GM18520 (cell line): ENCODE measurements at regions not wholly inside any gene's neighbourhood (a gene's known extent, or its start where the extent isn't known, plus 50 kb on each side); places are given as distances from the start of the nearest gene placed in this dataset.
A peak's percentile ranks its signal among the peaks of the same experiment; 100 is the strongest.

Source experiments
- ATAC-seq: cut with Tn5 transposase; IDR thresholded peaks from one replicate; pipeline ENCODE4 v1.9.1; 2021; ENCODE audit not compliant: unreplicated experiment

DNA sequence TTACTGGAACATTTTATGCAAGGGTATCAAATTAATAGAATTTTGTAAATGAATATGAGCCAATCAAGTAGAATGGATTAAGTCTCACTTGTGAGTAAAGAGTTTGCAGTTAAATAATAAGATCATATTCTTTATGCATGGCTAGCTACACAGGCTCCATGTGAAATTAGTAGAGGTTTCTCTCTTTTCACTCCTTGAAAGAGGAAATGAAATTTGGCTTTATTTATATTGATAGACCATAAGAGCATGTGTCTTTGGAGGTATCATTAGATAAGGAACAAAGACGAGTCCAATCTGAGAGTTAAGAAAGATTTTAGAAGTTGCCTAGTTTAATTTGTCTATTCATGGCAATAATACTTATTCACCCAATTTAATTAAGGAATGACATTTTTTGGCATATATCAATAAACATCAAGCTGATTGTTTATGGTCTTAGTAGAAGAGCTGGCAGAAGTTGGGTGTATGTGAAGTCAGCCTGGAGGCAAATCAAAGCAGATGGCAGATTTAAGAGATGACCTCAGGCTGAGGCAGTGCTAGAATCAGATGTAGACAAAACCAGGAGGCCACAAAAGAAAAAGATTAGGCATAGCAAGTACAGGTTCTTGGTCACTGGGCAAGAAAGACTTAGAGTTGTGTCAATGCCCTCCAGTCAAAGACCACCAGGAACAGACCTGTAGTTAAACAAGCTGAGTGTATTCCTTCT is 406.5 kb upstream of the ARHGEF26 start:
- no peak for ATAC-seq

DNA sequence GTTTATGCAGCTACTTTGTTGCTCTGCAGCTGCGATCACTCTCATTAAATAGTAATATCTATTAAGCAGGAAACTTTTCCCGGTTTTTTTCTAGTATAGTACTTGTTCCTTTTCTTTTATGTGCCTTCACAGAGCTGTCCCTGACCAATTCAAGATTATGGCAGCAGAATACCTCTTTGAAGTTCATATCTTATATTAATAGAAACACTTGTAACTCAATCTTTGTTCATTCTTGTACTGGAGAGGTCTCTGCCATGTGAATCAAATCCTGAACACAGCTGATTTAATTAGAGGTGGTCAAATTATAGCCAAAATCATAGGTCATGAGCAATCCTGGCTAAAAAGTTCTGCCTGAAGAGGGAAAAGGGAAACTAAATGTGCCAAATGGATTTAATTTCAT is 399.0 kb upstream of the ARHGEF26 start:
- no peak for ATAC-seq

DNA sequence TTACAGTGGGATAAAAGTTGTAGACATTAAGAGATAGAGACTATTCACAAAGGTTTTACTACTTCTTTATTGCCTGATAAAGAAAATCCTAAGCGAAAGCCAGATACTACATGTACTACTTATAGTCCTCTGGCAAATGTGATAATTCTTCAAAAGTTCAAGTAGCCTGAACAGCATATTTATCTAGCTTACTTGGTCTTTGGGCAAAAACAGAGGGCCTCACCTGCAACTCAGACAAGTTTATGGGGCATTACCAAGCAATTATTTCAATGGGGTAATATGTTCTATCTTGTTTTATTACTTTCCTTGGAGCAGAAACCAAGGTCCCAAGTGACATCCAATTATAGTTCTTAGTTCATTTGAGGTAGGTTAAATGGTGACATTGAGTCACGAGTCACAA is 390.1 kb upstream of the ARHGEF26 start:
- ATAC-seq: no peak

DNA sequence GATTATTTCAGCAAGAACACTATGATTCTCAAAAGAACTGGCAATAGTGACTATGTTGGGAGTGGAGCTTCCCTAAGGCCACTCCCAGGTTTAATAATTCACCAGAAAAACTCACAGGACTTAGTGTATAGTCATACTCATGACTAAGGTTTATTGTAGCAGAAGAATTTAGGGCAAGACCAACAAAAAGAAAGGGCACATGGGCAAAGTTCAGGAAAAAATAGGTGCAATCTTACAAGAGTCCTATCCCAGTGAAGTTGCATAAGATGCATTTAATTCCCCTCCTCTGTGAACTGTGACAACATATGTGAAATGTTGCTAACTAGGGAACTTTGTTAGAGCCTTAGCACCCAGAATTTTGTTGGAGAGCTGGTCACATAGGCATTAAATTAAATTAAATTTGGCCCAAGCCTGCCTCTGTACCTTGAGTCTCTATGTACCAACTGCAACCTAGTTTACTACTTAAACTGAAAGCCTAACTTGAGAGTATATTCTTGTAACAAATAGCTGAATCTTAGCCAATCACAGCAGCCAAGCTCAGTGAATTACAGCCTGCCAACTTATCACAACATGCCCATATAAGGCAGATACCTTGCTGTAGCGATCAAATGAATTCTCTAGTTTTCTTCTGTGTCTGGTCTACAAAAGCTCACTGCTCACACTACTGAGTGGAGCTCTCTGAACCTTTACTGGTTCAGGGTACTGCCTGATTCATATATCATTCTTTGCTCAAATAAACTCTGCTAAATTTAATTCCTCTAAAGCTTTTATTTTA is 386.2 kb upstream of the ARHGEF26 start:
- ATAC-seq: no peak

DNA sequence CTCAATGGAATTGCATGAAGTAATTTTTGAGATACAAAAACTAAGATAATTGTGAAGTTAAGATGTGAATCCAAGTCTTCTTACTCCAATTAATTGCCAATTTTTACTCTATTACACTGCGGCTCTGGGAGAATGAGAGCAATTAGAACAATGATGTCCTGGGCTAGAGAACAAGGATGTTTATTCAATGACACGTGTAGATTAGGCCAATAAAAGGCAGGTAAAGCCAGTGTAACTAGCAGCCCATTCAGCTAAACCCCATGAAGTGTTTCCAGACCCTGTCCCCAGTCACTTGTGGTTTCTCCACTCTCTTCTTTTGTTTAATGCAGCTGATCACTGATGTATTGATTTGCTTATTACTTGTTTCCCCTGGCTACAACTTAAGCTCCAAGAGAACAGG is 381.1 kb upstream of the ARHGEF26 start:
- ATAC-seq: no peak

DNA sequence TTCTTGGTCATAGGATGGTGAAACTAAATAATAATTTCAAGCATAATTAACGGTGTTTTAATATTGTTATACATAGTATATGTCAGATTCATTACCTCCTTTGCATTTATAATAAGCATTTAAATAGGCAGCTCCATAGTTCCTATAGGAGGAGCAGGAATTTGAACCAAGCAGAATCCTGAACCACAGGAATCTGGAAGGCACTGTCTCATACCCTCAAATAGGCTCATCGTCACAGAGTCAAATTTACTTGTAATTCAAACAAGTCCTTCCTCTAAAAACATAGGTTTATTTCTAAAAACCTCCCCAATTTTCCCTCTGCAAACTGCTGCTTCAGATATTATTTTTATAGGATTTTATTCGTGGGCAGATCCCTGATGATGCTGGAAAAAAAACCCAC is 376.3 kb upstream of the ARHGEF26 start:
- no peak for ATAC-seq

DNA sequence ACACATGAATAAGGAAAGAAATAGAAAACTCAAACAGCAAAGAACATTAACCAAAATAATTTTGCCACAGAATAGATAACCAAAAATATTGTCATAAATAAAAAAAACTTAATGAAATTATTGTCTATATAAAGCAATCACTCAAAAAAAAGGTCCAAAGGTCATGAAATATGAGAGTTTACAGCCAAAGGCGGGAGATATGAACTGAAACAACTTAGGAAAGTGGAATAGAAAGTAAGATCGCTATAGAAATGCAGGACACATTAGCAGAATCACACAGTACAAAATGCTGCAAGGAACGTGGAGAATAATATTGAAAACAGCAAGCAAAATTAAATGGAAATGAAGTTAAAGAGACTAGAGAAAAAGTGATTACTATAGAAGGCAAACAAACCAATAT is 375.0 kb upstream of the ARHGEF26 start:
- no peak for ATAC-seq

GRCh38 chr3:153749070-153749610 is 372.1 kb upstream of the ARHGEF26 start:
- ATAC-seq: no peak

DNA sequence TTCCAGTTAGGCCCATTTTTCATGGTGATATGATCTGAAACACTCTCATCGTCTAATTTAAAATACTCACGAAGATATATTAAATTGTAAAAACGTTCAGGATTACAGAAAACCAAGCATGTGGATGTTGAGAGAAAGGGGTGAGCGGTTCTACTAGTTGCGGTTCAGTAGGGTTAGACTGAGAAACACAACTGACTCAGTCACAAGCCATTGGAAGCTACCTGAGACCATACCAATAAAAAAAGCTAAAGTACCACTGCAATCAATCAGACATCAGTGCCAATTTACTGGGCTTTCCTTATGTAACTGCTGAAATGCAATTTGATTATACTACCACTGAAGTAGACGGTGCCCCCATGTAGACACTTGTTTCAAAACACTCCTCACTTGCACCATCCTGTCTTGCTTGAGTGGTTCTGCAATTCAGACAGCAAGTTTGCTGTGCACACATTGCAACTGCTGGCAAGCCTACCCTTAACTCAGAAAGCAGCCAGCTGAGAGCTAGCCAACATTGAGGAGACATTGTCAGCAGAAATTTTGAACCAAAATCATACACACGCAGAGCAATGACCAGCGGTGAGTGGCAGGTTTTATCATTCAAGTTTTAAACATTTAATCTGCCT is 368.7 kb upstream of the ARHGEF26 start:
- no peak for ATAC-seq

DNA sequence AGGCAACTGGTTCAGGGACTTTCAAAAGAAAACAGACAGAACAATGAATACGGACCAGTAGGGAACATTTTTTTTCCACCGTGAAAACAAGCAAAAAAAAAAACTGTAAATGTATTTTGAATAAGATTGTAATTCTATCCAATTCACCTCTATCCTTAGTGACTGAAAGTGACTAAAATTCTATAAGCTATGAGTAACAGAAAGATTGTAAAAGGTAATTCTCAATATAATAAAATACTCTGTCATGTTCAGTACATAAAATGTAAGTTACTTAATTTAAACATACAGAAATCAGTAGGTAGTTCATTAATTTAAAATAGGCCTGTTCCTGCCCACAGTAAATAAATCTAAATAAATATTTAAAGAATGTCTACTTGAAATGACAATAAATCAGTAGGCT is 368.2 kb upstream of the ARHGEF26 start:
- ATAC-seq: no peak

- ATAC-seq: no peak
Measured at GRCh38 chr3:153756816-153757215, 364.4 kb upstream of the ARHGEF26 start.

GRCh38 chr3:153757839-153758238 is 363.4 kb upstream of the ARHGEF26 start:
- ATAC-seq: no peak

DNA sequence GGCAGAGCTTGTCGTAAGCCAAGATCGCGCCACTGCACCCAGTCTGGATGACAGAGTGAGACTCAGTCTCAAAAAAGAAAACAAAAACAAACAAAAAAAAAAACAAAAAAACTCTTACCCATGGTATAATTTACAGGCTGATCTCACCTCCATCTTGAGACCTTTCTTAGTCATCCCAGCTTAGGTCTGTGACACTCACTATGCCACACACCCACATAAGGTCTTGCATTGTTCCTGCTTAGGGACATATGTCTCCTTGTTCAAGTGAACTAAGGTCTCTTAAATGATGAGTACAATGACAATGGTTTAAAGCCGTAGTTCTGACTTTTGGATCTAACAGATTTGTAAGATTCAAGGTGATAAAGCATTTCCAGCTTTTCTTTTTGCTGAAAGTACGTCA is 360.2 kb upstream of the ARHGEF26 start:
- ATAC-seq: no peak

GRCh38 chr3:153762411-153763235 is 358.6 kb upstream of the ARHGEF26 start:
- no peak for ATAC-seq

DNA sequence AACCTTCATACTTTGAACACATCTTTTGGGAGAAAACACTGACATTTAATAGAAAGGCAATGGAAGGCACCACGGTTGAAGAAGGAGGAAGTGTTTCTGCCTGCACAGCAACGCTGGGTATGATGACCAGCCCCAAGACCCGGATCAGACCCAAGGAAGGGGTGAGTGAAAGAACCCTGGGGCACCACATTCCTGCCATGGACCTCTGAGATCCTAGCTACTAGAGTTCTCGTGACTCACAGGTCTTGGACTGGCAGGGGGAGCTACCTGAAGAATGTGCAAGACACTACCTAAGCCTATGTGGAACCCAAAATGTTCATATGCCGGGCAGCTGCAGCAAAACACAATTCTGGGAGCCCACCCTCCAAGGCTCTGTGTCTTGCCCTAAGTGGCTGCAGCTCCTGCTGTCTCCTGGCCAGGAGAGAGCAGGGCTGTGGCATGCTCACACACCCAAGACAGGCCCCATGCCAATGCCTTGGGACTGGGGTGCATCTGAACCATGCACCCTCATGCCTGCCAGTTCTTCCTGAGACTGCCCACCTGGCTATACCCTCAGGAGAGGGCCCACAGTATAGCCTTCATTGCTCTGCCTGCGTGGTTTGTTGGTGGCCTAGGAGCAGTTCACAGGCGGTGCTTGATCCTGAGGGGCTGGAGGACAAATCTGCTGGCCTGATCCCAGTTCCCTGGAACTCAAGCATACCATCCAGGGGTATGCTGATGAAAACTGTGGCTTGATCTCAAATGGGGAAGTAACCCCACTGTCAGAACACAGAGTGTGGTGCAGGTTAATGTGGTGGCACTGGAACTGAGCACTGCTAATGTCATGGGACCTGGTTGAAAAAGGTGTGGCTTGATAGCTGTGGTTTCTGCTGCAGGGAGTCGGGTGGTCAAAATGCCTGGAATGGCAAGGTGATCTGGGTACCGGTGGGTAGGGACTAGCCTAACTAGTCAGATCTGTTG is 353.3 kb upstream of the ARHGEF26 start:
- no peak for ATAC-seq

DNA sequence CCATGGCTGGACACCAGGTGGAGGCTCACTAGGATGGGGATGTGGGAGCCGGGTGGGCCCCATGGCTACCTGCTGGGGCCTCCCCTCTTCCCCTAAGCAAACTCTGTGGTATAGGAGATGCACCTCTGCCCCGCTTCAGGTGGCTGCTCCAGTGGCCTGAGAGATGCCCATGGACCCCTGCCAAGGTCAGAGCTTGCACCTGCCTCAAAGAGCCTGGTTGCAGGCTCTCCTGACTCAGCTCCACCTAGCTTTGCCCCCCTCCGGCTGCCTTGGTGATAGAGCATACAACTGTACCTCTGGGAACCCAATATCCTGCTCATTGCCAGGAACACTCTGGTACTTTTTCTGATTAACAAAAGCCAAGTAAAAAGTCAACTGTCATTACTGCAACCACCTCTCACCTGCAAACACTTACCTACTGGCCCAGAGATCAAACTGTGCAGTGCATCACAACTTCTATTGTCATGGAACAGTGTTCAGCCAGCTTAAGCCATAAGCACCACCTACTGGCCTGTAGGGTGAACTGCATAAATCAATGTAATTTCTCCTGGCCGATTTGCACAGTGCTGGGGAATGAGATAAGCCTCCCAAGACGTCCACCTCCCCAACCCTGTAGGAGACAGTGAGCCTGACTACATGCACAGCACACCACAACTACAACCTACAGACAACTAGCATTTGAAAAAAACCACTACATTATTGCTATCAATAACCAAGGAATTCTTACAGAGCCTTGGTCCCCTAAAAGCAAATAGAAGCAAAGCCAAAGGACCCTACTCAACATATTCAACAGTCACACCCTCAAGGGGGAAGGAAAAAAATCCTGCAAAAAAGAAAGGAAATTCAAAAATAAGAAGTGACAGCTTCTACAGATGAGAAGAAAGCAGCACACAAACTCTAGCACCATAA is 352.4 kb upstream of the ARHGEF26 start:
- peak; percentile 92 for ATAC-seq

GRCh38 chr3:153783106-153783505 is 338.1 kb upstream of the ARHGEF26 start:
- ATAC-seq: no peak

GRCh38 chr3:153783741-153784480 is 337.3 kb upstream of the ARHGEF26 start:
- ATAC-seq: no peak
